CD14-positive monocyte (primary cell): ENCODE measurements at regions not wholly inside any gene's neighbourhood (a gene's known extent, or its start where the extent isn't known, plus 50 kb on each side); places are given as distances from the start of the nearest gene placed in this dataset.

Experiments
- DNase-seq, 3 donors: peaks; one replicate each; pipeline ENCODE4 v3.0.0-alpha.2; 2011 to 2022
- H2AFZ ChIP-seq: 2 replicates; pipeline ENCODE4 v1.6.0; 2012; ENCODE audit warnings: mild to moderate bottlenecking, low read depth, low read length, inconsistent platforms; ENCODE audit not compliant: insufficient read depth, poor library complexity, severe bottlenecking
- H3K27ac ChIP-seq, 2 donors: 1 replicate in 1 of 2; 2 replicates in 1 of 2; pipeline ENCODE4 v1.5.1; 2012 to 2013; ENCODE audit warnings: low read length in 2 of 2, control low read depth in 1 of 2, inconsistent platforms in 1 of 2, low read depth in 1 of 2, mild to moderate bottlenecking in 1 of 2
- H3K27me3 ChIP-seq, 2 donors: one replicate each; pipeline versions ENCODE4 v1.6.0 to v1.6.1; 2011 to 2013; ENCODE audit warnings: low read length in 2 of 2; ENCODE audit not compliant: control insufficient read depth in 2 of 2, insufficient read depth in 2 of 2
- H3K36me3 ChIP-seq, 2 donors: replicated peaks in 1 of 2; 1 replicate in 1 of 2; 2 replicates in 1 of 2; pipeline versions ENCODE4 v1.5.1 to v1.6.1; 2012 to 2013; ENCODE audit warnings: low read length in 2 of 2, control low read depth in 1 of 2, inconsistent platforms in 1 of 2, mild to moderate bottlenecking in 1 of 2; ENCODE audit not compliant: insufficient read depth in 2 of 2, control insufficient read depth in 1 of 2
- H3K4me1 ChIP-seq, 2 donors: 1 replicate in 1 of 2; 2 replicates in 1 of 2; pipeline versions ENCODE4 v1.5.1 to v1.6.1; 2012 to 2013; ENCODE audit warnings: low read length in 2 of 2, control low read depth in 1 of 2, inconsistent platforms in 1 of 2, mild to moderate bottlenecking in 1 of 2, moderate library complexity in 1 of 2; ENCODE audit not compliant: insufficient read depth in 2 of 2, control insufficient read depth in 1 of 2
- H3K4me2 ChIP-seq: replicated peaks from 2 replicates; pipeline ENCODE3; 2012; ENCODE audit warnings: low read length, moderate library complexity, mild to moderate bottlenecking; ENCODE audit not compliant: poor library complexity, severe bottlenecking; ENCODE audit errors: extremely low read depth
- H3K4me3 ChIP-seq, 3 experiments: fragments of 200-600 bp in 1 of 3; sonication (generic) in 1 of 3; replicated peaks in 1 of 3; 1 replicate in 2 of 3; 2 replicates in 1 of 3; pipeline ENCODE4 v1.5.1; 2011 to 2013; ENCODE audit warnings: low read length in 3 of 3, mild to moderate bottlenecking in 3 of 3, control low read depth in 2 of 3, low read depth in 2 of 3, inconsistent platforms in 1 of 3, moderate library complexity in 1 of 3
- H3K79me2 ChIP-seq: 2 replicates; pipeline ENCODE4 v1.6.0; 2012; ENCODE audit warnings: mild to moderate bottlenecking, control low read depth, inconsistent platforms, low read length, moderate library complexity; ENCODE audit not compliant: insufficient read depth
- H3K9ac ChIP-seq: 2 replicates; pipeline ENCODE4 v1.6.0; 2017; ENCODE audit warnings: low read length, mild to moderate bottlenecking; ENCODE audit not compliant: insufficient read depth, poor library complexity, severe bottlenecking
- H3K9me3 ChIP-seq, 2 donors: replicated peaks in 1 of 2; 1 replicate in 1 of 2; 2 replicates in 1 of 2; pipeline versions ENCODE4 v1.5.1 to v1.6.1; 2012 to 2013; ENCODE audit warnings: low read length in 2 of 2, control low read depth in 1 of 2; ENCODE audit not compliant: control insufficient read depth in 1 of 2, insufficient read depth in 1 of 2
- H4K20me1 ChIP-seq: 2 replicates; pipeline ENCODE4 v1.6.0; 2012; ENCODE audit warnings: mild to moderate bottlenecking, low read length, control low read depth, moderate library complexity; ENCODE audit not compliant: insufficient read depth
- H3K27ac Mint-ChIP-seq, 7 donors: one replicate each; pipeline ENCODE4 v1.8.0; 2020; ENCODE audit warnings: mild to moderate bottlenecking in 7 of 7, mixed read lengths in 7 of 7, moderate library complexity in 6 of 7, inconsistent platforms in 2 of 7
- H3K27me3 Mint-ChIP-seq, 3 donors: one replicate each; pipeline ENCODE4 v1.8.0; 2021 to 2022; ENCODE audit warnings: low read depth in 3 of 3, mild to moderate bottlenecking in 3 of 3, mixed read lengths in 3 of 3, moderate library complexity in 3 of 3, inconsistent platforms in 1 of 3
- H3K36me3 Mint-ChIP-seq, 2 donors: one replicate each; pipeline ENCODE4 v1.8.0; 2020; ENCODE audit warnings: mixed read lengths in 2 of 2, inconsistent platforms in 1 of 2, mild to moderate bottlenecking in 1 of 2
- H3K4me1 Mint-ChIP-seq: one replicate; pipeline ENCODE4 v1.8.0; 2020; ENCODE audit warnings: mild to moderate bottlenecking, mixed read lengths
- H3K4me3 Mint-ChIP-seq, 2 donors: one replicate each; pipeline ENCODE4 v1.8.0; 2020; ENCODE audit warnings: mild to moderate bottlenecking in 2 of 2, mixed read lengths in 2 of 2, moderate library complexity in 1 of 2
- H3K9me3 Mint-ChIP-seq, 7 donors: one replicate each; pipeline ENCODE4 v1.8.0; 2020 to 2022; ENCODE audit warnings: mixed read lengths in 7 of 7, mild to moderate bottlenecking in 6 of 7, moderate library complexity in 6 of 7, inconsistent platforms in 2 of 7
- WGBS: methylation state at CpG from one replicate; pipeline ENCODE4 v1.1.5; 2013; ENCODE audit warnings: missing lambda C conversion rate; ENCODE audit not compliant: insufficient coverage; 5-methylcytosine and 5-hydroxymethylcytosine counted together
- intact Hi-C, 2 donors: fragments of 100-400 bp; cut with micrococcal nuclease; formaldehyde crosslinking; loops; one replicate each; pipeline versions ENCODE4 v1.15.0 to v1.15.1; 2023
- TF ChIP-seq, protein P1 (sequence below): fragments of 200-600 bp; IDR thresholded peaks from one replicate; pipeline ENCODE4 v1.8.0; 2022; ENCODE audit warnings: antibody characterized with exemption, mild to moderate bottlenecking

DNA sequence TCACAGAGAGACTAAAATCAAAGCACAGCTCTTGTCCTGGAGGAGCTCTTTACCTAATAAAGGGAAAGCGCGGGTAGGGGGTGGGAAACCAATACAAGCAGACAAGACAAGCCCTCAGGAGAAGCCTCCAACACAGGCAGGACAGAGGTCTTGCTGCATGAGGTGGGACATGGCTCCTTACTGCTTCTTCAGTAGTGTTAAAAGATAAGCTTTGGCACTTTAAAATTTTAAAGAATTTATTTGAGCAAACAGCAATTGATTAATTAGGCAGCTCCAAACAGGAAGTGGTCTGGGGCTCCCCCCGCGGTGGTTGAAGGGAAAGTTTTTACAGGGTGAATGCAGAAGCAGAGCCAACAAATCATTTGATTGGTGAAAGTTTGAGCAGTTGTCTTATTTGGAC is 50.3 kb upstream of the MACC1 start:
- H3K9ac ChIP-seq = no peak overlapping the region
- H3K4me3 Mint-ChIP-seq = no peak overlapping the region
- no peaks in the 10 kb centered on the region for H3K4me1 ChIP-seq
- no peak overlapping the region for H3K27ac ChIP-seq
- H3K4me2 ChIP-seq = no peak overlapping the region
- H3K27me3 ChIP-seq = no peaks in the 10 kb centered on the region
- peak overlapping the region in 1 of 7 donors; percentile 41 for H3K27ac Mint-ChIP-seq
- no peaks in the 10 kb centered on the region for H4K20me1 ChIP-seq
- intact Hi-C loops = no loop called here
- no peaks in the 10 kb centered on the region for H3K36me3 ChIP-seq
- DNase-seq = peak in 2 of 3 donors; percentile 14 to 22
- no peaks in the 10 kb centered on the region for H3K4me1 Mint-ChIP-seq
- H3K4me3 ChIP-seq = no peak overlapping the region
- H3K79me2 ChIP-seq = no peaks in the 10 kb centered on the region
- no peaks in the 10 kb centered on the region for H3K27me3 Mint-ChIP-seq
- peaks cover 0 to 4% (median 0%) of the 10 kb centered on the region in 7 donors for H3K9me3 Mint-ChIP-seq
- WGBS = 0% methylated on average over 2 of the region's 4 CpGs
- H3K36me3 Mint-ChIP-seq = no peaks in the 10 kb centered on the region
- no peaks in the 10 kb centered on the region for H3K9me3 ChIP-seq
- H2AFZ ChIP-seq = no peak overlapping the region
- TF ChIP-seq, protein P1, sequence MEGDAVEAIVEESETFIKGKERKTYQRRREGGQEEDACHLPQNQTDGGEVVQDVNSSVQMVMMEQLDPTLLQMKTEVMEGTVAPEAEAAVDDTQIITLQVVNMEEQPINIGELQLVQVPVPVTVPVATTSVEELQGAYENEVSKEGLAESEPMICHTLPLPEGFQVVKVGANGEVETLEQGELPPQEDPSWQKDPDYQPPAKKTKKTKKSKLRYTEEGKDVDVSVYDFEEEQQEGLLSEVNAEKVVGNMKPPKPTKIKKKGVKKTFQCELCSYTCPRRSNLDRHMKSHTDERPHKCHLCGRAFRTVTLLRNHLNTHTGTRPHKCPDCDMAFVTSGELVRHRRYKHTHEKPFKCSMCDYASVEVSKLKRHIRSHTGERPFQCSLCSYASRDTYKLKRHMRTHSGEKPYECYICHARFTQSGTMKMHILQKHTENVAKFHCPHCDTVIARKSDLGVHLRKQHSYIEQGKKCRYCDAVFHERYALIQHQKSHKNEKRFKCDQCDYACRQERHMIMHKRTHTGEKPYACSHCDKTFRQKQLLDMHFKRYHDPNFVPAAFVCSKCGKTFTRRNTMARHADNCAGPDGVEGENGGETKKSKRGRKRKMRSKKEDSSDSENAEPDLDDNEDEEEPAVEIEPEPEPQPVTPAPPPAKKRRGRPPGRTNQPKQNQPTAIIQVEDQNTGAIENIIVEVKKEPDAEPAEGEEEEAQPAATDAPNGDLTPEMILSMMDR = peak; percentile 9

DNA sequence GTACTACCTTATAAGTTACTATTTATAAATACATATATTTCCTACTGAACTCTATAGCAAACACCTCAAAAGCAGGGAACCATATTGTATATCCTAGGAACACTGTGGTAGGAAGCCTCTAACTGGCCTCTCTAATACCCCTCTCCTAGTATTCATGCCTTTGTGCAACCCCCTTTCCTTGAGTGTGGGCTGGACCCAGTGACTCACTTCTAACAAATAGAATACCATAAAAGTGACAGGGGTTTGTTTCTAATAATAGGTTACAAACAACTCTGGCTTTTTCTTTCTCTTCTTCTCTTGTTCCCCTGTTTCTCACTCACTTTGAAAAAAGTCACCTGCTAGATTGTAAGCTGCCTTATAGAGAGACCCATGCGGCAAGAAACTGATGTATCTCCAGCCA is 51.6 kb upstream of the MACC1 start:
- Histone ChIP-seq H3K27me3 (no peaks in the 10 kb centered on the region), H3K36me3 (no peaks in the 10 kb centered on the region), H4K20me1 (no peaks in the 10 kb centered on the region), H3K9me3 (no peaks in the 10 kb centered on the region), H3K27ac (no peak overlapping the region), H2AFZ (no peak overlapping the region), H3K4me1 (no peaks in the 10 kb centered on the region), H3K9ac (no peak overlapping the region), H3K79me2 (no peaks in the 10 kb centered on the region), H3K4me2 (no peak overlapping the region), H3K4me3 (no peak overlapping the region)
- no peaks in the 10 kb centered on the region for H3K27me3 Mint-ChIP-seq
- no peaks in the 10 kb centered on the region for H3K4me1 Mint-ChIP-seq
- DNase-seq = no peak
- TF ChIP-seq, protein P1 = no peak
- intact Hi-C loops = no loop called here
- H3K9me3 Mint-ChIP-seq = peaks cover 0 to 4% (median 0%) of the 10 kb centered on the region in 7 donors
- no CpG with 5 or more reads among the region's 1 CpG for WGBS
- no peak overlapping the region for H3K27ac Mint-ChIP-seq
- H3K36me3 Mint-ChIP-seq = no peaks in the 10 kb centered on the region
- no peak overlapping the region for H3K4me3 Mint-ChIP-seq
